Endothelial cell (in vitro differentiated cells): ENCODE measurements at regions not wholly inside any gene's neighbourhood (a gene's known extent, or its start where the extent isn't known, plus 50 kb on each side); places are given as distances from the start of the nearest gene placed in this dataset.

ENCODE experiments used
- DNase-seq: peaks from one replicate; pipeline ENCODE4 v3.0.0; 2021; ENCODE audit warnings: low spot score
- H3K27ac Mint-ChIP-seq: one replicate; pipeline ENCODE4 v1.8.0; 2021; ENCODE audit warnings: mixed read lengths, inconsistent platforms; ENCODE audit not compliant: unreplicated experiment
- H3K27me3 Mint-ChIP-seq: one replicate; pipeline ENCODE4 v1.8.0; 2021; ENCODE audit warnings: mild to moderate bottlenecking, moderate library complexity, mixed read lengths, inconsistent platforms; ENCODE audit not compliant: unreplicated experiment
- H3K36me3 Mint-ChIP-seq: one replicate; pipeline ENCODE4 v1.8.0; 2021; ENCODE audit warnings: mild to moderate bottlenecking, low read depth, mixed read lengths, inconsistent platforms; ENCODE audit not compliant: unreplicated experiment
- H3K4me1 Mint-ChIP-seq: one replicate; pipeline ENCODE4 v1.8.0; 2021; ENCODE audit warnings: mild to moderate bottlenecking, mixed read lengths, inconsistent platforms; ENCODE audit not compliant: unreplicated experiment
- H3K4me3 Mint-ChIP-seq: one replicate; pipeline ENCODE4 v1.8.0; 2021; ENCODE audit warnings: mild to moderate bottlenecking, mixed read lengths, inconsistent platforms; ENCODE audit not compliant: unreplicated experiment
- H3K9me3 Mint-ChIP-seq: one replicate; pipeline ENCODE4 v1.8.0; 2021; ENCODE audit warnings: mixed read lengths, inconsistent platforms; ENCODE audit not compliant: unreplicated experiment
- CTCF ChIP-seq: fragments of 200-600 bp; sonication (generic); IDR thresholded peaks from one replicate; pipeline ENCODE4 v1.5.0; 2021; ENCODE audit warnings: antibody characterized with exemption; ENCODE audit not compliant: unreplicated experiment

DNA sequence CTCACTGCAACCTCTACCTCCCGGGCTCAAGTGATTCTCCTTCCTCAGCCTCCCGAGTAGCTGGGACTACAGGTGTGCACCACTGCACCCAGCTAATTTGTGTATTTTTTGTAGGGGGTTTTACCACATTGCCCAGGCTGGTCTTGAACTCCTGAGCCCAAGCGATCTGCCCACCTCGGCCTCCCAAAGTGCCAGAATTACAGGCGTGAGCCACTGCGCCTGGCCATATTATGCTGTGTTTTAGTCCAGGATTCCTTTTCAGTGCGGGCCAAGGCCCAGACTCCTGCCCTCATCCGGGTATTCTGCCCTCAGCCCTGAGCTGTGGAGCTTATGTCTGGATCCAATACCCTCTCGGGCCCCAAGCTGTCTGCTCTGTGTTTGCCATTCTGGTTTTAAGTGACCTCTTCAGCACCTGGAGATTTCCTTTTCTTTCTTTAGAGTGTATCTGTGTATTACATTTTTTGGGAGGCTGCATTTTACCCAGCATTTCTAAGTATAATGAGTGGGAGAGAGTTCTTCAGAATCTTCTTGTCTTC lies 114.9 kb downstream of the BUB3 start:
- H3K4me3 Mint-ChIP-seq: no peak overlapping the region
- no peaks in the 10 kb centered on the region for H3K4me1 Mint-ChIP-seq
- no peaks in the 10 kb centered on the region for H3K9me3 Mint-ChIP-seq
- no peak overlapping the region for H3K27ac Mint-ChIP-seq
- TF ChIP-seq CTCF: no peak
- no peaks in the 10 kb centered on the region for H3K36me3 Mint-ChIP-seq
- no peak for DNase-seq
- peaks cover 2% of the 10 kb centered on the region for H3K27me3 Mint-ChIP-seq

DNA sequence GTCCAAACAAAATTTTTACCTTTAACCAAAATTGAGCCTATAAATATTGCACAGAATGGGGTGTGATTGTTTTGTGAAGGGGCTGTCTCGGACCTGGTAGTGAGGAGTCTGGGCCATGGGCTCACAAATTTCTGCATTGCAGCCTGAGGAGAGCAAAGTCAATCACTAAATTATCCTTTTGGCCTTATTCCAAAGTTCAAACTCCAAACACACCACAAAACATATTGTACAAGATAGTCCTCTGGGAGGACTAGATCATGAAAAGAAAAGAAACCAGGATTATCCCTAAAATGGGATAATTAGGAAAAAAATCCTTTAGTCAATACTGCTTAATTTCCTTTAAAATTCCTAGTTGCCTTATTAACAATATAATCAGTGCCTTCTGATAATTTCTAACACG lies 115.5 kb downstream of the BUB3 start:
- H3K36me3 Mint-ChIP-seq: no peaks in the 10 kb centered on the region
- peaks cover 2% of the 10 kb centered on the region for H3K27me3 Mint-ChIP-seq
- no peaks in the 10 kb centered on the region for H3K4me1 Mint-ChIP-seq
- no peak overlapping the region for H3K4me3 Mint-ChIP-seq
- no peaks in the 10 kb centered on the region for H3K9me3 Mint-ChIP-seq
- no peak overlapping the region for H3K27ac Mint-ChIP-seq
- DNase-seq: no peak
- TF ChIP-seq CTCF: no peak

- Mint-ChIP-seq H3K27me3 (peaks cover 2% of the 10 kb centered on the region), H3K36me3 (no peaks in the 10 kb centered on the region), H3K27ac (no peak overlapping the region), H3K9me3 (no peaks in the 10 kb centered on the region), H3K4me3 (no peak overlapping the region), H3K4me1 (no peaks in the 10 kb centered on the region)
- no peak for TF ChIP-seq CTCF
- DNase-seq: no peak
These were observed 116.0 kb downstream of the BUB3 start for GRCh38 chr10:123270221-123270620.

- no peak for DNase-seq
- Mint-ChIP-seq H3K27ac (no peak overlapping the region), H3K4me1 (no peaks in the 10 kb centered on the region), H3K4me3 (no peak overlapping the region), H3K9me3 (no peaks in the 10 kb centered on the region), H3K36me3 (no peaks in the 10 kb centered on the region), H3K27me3 (peaks cover 2% of the 10 kb centered on the region)
- TF ChIP-seq CTCF: no peak
These were observed 116.6 kb downstream of the BUB3 start for GRCh38 chr10:123270806-123271205.

DNA sequence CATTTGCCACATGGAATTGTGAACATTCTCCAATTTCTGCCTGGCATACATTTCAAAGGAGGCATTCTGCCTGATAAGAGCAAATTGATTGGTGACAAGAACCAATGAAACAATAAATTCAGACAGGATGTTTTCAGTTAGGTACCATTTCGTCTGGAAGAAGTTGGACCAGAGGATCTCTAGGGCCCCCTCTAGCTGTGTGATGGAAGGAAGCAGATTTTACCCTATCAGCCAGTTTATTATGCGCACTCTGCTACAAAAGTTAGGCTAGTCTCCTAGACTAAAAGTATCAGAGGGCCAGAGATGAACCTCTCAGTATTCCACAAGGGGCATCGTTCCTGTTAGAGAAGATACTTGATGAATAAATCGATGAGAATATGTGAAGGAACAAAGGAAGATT lies 118.0 kb downstream of the BUB3 start:
- H3K4me3 Mint-ChIP-seq: no peak overlapping the region
- H3K9me3 Mint-ChIP-seq: no peaks in the 10 kb centered on the region
- DNase-seq: no peak
- peaks cover 3% of the 10 kb centered on the region for H3K36me3 Mint-ChIP-seq
- H3K4me1 Mint-ChIP-seq: no peaks in the 10 kb centered on the region
- no peak for TF ChIP-seq CTCF
- no peak overlapping the region for H3K27ac Mint-ChIP-seq
- peaks cover 2% of the 10 kb centered on the region for H3K27me3 Mint-ChIP-seq
